DMS53 treated with DMSO at 0.1 percent for 48 hours (cell line): ENCODE measurements at regions not wholly inside any gene's neighbourhood (a gene's known extent, or its start where the extent isn't known, plus 50 kb on each side); places are given as distances from the start of the nearest gene placed in this dataset.
"Not testable (repeated sequence)": the region's sequence is repeated elsewhere in the genome, so short reads cannot be mapped to it uniquely, and the experiment has no call there.

Source experiments
- DNase-seq: peaks from one replicate; lab custom pipeline; 2025; ENCODE audit not compliant: unreplicated experiment; lab: John Stamatoyannopoulos, UW

DNA sequence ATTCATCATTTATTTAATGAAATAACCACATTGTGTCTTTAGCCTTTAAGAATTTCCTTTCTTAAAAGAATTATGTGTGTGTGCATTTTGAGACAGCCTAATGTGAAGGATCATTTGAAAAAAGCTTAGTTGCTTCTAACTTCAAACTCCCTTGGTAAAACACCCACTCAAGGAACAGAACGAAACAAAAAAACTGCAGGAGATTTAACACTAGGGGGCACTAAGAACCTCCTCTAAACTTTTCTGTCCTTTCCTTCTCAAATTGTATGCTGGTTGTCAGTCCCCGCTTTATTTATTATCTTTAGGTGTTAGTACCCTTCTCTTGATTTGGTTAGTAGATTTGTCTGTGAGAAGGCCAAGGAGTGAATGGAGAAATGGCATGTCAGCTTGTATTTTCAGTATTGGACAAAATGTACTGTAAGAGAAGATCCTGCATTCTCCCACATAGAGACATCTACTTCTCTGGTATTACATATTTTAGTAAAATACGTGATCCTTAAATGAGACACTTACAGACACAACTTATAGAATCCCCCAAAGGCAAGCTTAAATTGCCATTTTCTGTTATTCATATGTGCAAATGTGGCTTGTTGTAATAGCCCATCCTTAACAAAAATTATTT lies 229.7 kb downstream of the MRPS30 start:
- peak; percentile 1 for DNase-seq

DNA sequence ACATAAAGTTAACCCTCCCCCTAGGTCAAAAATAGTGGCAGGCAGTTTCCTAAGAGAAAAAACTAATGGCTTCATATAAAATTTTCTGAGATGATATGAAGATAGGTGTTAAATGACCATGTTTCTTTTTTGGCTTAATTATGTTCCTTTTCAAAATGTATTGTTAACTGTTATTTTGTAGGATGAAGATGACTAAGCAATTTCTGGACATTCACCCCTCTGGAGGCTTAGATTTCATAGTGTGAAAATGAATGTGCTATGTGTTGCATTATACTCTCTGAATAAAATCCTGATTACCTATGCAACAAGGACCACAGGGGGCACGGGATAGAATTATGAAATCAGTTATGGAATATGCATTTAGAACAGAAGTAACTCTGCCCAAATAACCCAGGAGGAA lies 233.5 kb downstream of the MRPS30 start:
- no peak for DNase-seq

DNA sequence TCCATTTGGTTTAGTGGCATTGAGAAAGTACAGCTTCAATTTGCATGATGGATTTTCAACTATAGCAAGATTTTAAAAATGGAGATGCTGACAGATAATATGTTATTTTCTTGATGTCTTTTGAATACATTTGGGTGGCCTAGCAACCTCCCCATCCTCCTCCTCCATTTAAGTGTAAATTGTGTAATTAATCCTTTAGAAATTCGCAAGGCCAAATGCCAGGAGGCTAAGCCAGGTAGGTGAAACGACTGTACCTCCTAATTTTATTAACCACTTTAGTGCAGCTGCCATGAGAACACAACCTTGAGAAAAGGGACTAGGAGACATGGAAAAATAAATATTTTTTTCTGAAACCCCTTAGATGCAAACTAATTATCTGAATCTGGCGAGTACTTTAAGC lies 248.8 kb downstream of the MRPS30 start:
- DNase-seq = no peak

DNA sequence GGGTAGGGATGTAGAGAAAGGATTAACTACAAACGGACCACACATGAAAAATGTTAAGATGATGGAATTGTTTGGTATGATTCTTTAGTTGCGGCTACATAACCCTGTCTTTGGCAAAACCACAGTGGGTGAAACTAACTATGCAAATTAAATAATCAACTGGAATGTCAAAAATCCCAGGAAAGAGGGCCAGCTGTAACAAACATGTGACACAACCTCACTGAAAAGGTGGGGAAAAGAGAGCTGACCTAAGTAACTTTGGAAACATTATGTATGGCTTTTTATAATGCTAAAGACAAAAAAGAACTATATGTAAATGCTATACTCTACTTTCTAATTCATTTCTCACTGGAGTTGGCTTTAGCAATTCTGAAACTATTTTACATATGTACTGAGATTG lies 252.0 kb downstream of the MRPS30 start:
- no peak for DNase-seq

DNA sequence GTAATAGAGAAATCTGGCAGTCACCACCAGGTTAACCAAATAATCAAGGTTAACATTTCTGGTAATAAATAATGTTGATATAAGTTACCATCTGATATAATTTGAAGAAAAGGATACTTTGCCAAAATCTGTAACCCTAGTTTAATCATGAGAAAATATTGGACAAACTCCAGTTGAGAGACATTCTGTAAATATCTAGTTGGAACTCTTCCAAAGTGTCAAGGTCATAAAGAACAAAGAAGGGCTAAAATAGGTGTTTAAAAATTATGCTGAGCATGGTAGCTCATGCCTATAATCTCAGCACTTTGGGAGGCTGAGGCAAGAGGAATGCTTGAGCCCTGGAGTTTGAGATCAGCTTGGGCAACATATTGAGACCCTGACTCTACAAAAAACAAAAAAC lies 253.3 kb downstream of the MRPS30 start:
- DNase-seq = no peak

DNA sequence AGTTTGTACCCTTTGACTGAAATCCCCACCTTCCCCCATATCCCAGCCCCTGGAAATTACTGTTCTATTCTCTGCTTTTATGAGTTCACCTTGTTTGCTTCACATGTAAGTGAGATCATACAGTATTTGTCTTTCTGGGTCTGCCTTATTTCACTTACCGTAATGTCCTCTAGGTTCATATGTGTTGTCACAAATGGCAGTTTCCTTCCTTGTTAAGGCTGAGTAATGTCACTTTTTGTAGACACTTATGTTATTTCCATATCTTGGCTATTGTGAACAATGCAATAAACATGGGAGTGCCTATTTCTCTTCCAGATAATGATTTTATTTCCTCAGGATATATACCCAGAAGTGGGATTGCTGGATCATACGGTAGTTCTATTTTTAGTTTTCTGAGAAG lies 272.3 kb downstream of the MRPS30 start:
- no peak for DNase-seq

DNA sequence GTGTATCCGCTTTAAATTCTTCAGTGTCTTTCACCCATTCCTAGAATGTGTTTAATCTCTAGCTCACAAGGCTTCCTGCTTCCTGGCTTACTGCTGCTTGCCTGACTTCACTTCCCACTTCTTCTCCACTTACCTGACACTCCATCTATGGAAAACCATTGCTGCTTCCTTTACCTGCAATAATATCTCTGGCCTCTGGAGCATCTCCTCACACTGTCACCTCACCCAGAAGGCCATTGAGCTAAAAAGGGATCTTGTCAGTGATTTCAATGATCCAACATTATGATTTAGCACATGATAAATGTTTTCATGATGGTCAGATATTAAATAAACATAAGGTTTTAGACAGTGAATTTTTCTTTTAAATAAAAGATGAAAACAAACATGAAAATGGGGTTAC lies 281.1 kb downstream of the MRPS30 start:
- no peak for DNase-seq

DNA sequence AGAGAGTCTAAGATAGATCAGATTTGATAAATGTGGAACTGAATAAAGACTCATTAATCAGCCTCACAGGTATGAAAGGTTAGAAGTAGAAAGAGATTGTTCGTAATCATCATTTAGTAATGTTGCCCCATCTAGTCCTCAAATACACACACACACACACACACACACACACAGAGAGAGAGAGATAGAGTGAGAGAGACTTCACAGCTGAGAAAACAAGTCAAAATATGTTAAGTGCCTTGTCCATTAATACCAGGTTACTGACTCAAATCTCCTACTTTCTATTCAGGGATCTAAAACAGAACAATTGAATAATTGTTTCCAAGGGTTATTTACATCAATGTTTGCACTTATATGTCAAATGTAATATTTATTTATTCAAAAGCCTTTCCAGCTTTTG lies 284.6 kb downstream of the MRPS30 start:
- DNase-seq = no peak

DNA sequence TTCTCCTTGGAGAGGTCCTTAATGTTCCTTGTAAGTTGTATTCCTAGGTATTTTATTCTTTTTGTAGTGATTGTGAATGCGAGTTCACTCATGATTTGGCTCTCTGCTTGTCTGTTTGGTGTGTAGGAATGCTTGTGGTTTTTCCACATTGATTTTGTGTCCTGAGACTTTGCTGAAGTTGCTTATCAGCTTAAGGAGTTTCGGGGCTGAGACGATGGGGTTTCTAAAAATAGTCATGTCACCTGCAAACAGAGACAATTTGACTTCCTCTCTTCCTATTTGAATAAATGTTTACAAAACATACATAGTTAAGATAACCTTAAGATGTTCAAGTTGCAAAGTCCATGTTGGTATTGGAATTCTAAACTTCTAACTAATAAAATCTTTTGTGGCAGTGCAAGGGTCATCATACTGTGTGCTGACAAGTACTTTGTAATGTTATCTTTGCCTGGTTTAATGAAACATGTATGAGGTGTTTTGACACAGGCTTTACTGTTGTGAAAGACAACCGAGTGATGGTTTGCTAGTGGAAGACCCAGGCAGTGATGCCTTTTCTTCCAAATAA lies 286.2 kb downstream of the MRPS30 start:
- DNase-seq = no peak

DNA sequence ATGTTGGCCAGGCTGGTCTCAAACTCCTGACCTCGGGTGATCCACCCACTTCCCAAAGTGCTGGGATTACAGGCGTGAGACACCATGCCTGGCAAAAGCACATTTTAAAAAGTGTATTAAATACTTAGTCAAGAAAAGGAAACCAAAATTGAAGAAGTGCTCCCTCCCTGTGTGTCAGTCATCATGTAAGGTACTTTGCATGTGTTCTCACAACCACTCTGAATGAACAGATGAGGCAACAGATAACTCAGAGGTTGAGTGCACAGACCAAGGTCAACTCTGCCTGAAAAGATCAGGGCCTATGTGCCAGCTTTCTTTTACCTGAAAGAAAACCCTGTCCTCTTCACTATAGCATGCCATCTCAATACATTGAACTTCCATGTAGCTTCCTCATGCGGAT lies 289.7 kb downstream of the MRPS30 start:
- no peak for DNase-seq

DNA sequence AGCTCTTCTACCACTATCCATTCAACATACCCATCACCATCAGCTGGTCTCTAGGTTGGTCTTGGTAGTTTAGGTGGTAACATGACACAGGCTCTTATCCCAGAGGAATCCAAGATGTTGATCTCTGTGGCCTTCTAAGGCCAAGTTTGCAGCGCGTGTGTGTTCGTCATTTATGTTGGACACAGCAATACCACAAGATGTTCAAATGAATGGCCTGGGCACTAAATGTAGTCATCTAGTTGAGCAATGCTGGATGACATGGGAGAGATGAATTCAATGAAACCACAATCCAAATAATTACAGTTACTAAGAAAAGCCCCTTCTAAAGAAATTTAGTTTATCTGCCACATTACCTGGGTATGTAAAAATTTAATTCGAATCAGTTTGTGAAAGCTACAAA lies 292.4 kb downstream of the MRPS30 start:
- no peak for DNase-seq

DNA sequence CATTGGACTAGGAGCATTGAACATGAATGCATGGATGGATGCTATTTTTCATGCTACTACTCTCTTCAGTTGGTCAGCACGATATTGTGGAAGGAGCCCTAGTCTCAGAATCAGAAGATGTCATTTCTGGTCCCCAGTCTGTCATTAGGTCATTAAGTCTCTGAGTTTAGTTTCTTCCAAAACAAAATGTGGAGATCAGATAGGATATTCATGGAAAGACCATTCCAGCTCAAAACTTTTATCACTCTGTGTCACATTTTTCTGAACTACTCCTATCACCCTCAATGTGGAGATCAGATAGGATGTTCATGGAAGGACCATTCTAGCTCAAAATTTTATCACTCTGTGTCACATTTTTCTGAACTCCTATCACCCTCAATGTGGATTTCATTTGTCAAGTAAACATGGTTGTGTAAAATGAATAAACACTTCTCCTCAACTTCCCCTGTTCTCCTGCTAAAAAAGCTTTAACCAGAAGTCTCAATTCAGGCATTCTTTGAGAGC lies 296.8 kb downstream of the MRPS30 start:
- DNase-seq = no peak

DNA sequence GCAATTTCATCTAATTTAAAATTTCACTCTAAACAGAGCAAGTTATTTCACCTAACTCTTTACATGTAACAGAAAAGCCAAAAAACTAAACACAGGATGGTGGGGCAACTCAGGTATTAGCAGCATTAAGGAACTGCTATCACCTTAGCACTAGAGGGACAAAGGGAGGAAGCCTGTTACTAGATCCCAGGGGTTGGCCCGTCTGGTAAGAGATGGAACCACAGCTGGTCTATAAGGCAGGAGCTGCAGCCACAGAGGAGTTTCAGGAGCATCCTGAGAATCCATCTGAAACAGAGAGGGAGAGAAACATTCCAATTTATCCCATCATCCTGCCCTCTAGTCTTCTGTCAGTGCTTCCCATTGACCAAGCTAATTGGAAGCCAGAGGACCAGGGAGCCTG lies 300.3 kb downstream of the MRPS30 start:
- no peak for DNase-seq

DNA sequence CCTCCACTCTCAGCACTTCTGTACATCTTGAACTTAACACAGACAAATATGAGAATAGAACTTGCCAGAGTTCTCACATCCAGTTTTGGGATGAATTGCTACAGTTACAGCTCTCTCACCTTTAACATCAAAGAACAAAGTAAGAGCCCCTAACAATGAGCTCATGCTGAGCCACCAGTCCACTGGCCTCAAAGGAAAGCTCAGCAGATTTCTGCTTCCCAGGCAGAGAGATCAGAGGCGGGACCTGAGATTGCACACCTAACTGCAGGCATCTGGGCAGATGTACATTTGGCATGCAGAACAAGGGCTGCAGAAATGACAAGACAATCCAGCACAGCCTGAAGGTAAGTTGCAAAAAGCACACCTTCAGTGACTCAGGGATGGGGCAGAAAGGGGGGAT lies 300.9 kb downstream of the MRPS30 start:
- no peak for DNase-seq

DNA sequence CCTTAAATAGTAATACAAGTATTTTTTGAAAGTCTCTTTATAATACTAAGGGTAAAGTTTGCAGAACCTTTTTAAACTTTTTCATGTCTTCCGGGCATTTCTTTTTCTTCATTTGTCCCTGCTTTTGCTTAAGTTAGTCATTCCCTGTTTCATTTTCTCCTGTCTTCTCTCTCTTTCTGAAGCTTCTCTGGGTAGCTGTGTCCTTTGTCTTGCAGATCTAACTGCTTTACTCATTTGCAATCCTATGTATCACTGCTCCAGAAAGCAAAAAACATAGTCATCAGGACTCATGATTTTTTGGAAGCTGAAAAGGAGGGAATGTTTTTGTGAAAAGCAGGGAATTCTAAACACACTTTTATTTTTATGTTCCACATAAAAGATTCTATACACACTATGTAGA lies 301.7 kb downstream of the MRPS30 start:
- DNase-seq = no peak

DNA sequence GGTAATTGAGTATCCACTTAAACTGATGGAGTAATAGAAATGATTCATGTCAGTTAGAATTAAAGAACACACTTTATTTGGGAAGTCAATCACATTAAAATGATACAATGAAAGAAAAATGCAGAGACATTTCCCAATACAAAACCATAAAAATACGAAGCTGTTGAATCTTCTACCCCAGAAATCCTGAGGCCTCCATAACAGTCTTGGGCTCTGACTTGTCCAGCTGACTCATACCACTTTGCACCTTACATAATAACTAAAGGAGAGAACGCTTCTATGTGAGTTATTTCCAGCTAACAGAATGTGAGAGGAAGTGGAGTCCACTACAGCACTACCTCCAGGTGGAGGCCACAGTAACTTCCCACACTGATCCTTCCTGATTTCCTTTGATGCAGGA lies 305.0 kb downstream of the MRPS30 start:
- DNase-seq = no peak

DNA sequence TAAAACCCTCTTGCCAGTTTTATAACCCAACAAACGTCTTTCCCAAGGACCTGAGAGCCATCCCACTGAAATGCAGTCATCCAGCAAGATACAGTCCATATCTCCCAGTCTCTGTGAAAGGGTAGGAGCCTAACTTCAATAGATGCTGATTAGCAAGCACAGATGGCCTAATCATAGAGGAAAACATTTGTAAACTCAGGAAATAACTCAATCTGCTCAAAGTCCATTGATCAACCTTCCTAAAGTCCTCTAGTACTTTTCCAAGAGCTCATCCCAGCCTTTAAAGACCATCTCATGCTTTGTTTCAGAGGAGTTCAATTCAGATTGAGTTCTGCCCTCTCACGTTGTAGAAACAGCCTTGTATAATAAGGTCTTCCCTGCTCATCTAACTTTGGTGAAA lies 324.2 kb downstream of the MRPS30 start:
- no peak for DNase-seq

DNA sequence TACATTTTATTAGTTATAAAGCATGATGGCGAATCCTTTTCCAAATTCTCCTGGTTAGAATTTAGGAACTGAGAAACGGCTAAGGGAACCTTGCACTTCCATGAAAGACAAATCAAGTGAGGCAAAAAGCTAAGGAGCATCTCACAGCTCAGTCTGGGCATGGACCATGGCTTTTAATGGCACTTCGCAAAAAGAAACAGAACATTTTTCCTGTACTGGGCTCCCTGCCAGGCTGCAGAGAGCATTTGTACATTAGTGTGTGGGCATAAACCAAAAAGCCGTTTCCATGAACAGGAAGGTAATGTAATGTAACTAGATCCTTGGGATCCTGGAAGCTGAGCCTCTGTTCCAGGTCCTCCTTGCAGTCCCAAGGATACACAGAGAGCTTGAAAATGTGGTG lies 354.2 kb downstream of the MRPS30 start:
- DNase-seq = no peak

DNA sequence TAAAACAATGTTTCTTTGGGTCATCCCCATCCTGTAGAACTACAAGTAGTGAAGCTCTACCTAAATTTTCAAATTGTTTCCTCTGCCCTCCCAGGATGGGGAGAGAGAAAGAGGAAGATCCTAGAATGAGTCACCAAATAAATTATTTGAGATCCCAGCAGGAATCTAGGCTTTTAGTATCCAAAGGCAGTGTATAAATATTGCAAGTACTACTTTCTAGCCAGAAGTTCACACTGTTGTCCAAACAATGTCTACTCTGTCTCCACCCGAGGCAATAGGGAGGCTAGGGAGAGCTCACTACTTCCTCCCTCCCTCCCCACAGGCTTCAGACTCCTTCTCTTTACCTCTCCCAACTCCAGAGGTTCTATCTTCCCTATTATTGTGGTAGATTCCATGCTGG lies 362.8 kb downstream of the MRPS30 start:
- no peak for DNase-seq

DNA sequence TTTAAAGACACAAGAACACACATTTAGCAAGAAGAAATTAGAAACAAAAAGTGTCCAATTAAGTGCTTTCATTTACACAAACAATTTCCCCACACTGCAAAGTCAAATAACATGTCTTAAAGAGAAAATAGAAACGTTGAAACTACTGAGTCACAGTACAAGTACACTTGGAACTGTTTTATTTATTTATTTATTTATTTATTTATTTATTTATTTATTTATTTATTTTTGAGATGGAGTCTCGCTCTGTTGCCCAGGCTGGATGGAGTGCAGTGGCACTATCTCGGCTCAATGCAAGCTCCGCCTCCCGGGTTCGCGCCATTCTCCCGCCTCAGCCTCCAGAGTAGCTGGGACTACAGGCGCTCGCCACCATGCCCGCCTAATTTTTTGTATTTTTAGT lies 363.9 kb downstream of the MRPS30 start:
- DNase-seq = not testable (repeated sequence)

DNA sequence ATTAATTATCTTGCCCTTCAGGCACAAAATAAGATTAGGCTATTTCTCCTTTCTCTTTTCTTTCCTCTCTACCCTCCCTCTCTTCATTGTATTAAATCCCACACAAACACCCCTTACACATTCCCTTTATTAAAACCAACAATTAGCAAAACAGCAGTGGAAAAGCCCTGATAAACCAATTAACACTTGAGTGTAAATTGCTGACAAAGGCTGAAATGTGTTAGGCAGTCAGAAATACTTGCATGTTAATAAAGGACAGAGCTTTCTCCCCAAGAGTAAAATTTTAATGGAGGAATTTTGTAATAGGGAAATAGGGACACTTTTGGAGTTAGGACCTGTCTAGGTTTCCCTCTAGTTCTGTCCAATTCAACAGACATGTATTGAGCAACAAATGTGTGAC lies 370.9 kb downstream of the MRPS30 start:
- no peak for DNase-seq

DNA sequence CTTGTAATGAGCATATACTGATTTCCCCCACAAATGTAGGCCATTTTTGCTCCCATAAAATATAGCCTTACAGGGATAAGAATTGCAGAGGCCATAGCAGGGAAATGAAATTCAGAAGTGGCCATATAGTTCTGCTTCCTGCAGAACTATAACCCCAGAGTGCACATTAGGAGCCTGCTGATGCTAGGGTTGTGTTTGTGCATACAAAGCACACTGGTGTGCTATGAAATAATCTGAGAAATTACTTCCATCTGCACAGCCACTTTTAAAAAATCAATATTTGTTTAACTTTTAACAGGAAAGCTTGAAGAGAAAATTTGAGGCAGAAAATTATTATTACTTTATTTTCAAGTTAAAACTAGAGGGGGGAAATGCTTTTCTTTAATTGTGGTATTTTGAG lies 380.3 kb downstream of the MRPS30 start:
- DNase-seq = no peak

DNA sequence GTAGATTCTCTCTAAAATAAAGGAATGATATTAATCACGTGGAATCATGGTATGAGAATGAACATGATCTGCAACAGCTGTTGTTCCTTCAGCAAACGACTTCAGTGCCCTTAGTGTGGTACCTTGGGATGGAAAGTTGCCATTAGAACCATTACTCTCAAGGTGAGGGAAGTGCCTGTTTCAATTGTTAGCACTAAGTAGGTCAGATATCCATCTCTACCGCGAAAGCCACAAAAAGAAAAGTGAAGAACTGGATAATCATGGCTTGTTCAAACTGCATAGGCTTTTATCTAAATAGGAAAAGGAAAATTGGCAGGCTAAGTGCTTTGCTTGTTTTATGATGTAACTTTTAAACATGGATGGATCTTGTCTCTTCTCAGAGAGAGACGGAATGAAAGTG lies 380.7 kb downstream of the MRPS30 start:
- no peak for DNase-seq
